H9 (cell line): ENCODE measurements at regions not wholly inside any gene's neighbourhood (a gene's known extent, or its start where the extent isn't known, plus 50 kb on each side); places are given as distances from the start of the nearest gene placed in this dataset.

Source experiments
- DNase-seq: peaks from one replicate; pipeline ENCODE4 v3.0.0-alpha.2; 2017
- H2AFZ ChIP-seq: one replicate; pipeline ENCODE4 v1.6.1; 2013; ENCODE audit warnings: mild to moderate bottlenecking, low read length, control low read depth, moderate library complexity
- H2AK5ac ChIP-seq: 2 replicates; pipeline ENCODE4 v1.6.1; 2013; ENCODE audit warnings: low read length, control low read depth, mixed read lengths; ENCODE audit not compliant: insufficient read length
- H2BK120ac ChIP-seq: one replicate; pipeline ENCODE4 v1.6.1; 2013; ENCODE audit warnings: low read depth, mild to moderate bottlenecking, low read length, control low read depth, inconsistent platforms; ENCODE audit not compliant: poor library complexity, severe bottlenecking
- H2BK12ac ChIP-seq: 2 replicates; pipeline ENCODE4 v1.6.1; 2013; ENCODE audit warnings: low read length, control low read depth, mixed read lengths, low read depth; ENCODE audit not compliant: insufficient read length
- H2BK15ac ChIP-seq: 2 replicates; pipeline ENCODE4 v1.6.1; 2013; ENCODE audit warnings: low read depth, low read length, control low read depth
- H2BK20ac ChIP-seq: one replicate; pipeline ENCODE4 v1.6.1; 2013; ENCODE audit warnings: low read depth, mild to moderate bottlenecking, low read length, control low read depth, inconsistent platforms; ENCODE audit not compliant: poor library complexity, severe bottlenecking
- H2BK5ac ChIP-seq: 2 replicates; pipeline ENCODE4 v1.6.1; 2013; ENCODE audit warnings: low read length, control low read depth, mixed read lengths; ENCODE audit not compliant: insufficient read length
- H3K14ac ChIP-seq: 2 replicates; pipeline ENCODE4 v1.6.1; 2013; ENCODE audit warnings: low read length, control low read depth; ENCODE audit not compliant: insufficient read depth
- H3K18ac ChIP-seq: 2 replicates; pipeline ENCODE4 v1.6.1; 2013; ENCODE audit warnings: low read depth, mild to moderate bottlenecking, mixed read lengths, low read length, control low read depth; ENCODE audit not compliant: insufficient read length
- H3K23ac ChIP-seq: 2 replicates; pipeline ENCODE4 v1.6.1; 2013; ENCODE audit warnings: low read length, control low read depth, mixed read lengths, low read depth; ENCODE audit not compliant: insufficient read length
- H3K23me2 ChIP-seq: 2 replicates; pipeline ENCODE4 v1.6.1; 2013; ENCODE audit warnings: low read depth, mild to moderate bottlenecking, mixed read lengths, low read length, control low read depth; ENCODE audit not compliant: insufficient read length, poor library complexity, severe bottlenecking
- H3K27ac ChIP-seq: 2 replicates; pipeline ENCODE4 v1.5.1; 2013; ENCODE audit warnings: low read length, control low read depth, mixed read lengths, low read depth; ENCODE audit not compliant: insufficient read length
- H3K27me3 ChIP-seq: 2 replicates; pipeline ENCODE4 v1.6.1; 2013; ENCODE audit warnings: low read length, control low read depth, inconsistent platforms; ENCODE audit not compliant: insufficient read depth
- H3K4ac ChIP-seq: 2 replicates; pipeline ENCODE4 v1.6.1; 2013; ENCODE audit warnings: low read depth, mild to moderate bottlenecking, control low read depth, inconsistent platforms, low read length, moderate library complexity
- H3K4me1 ChIP-seq: 2 replicates; pipeline ENCODE4 v1.6.1; 2013; ENCODE audit warnings: low read length, control low read depth, inconsistent platforms; ENCODE audit not compliant: insufficient read depth
- H3K4me2 ChIP-seq: 2 replicates; pipeline ENCODE4 v1.6.1; 2013; ENCODE audit warnings: low read length, control low read depth, mixed read lengths; ENCODE audit not compliant: insufficient read length, insufficient read depth
- H3K56ac ChIP-seq: 2 replicates; pipeline ENCODE4 v1.6.1; 2013; ENCODE audit warnings: low read depth, mild to moderate bottlenecking, mixed read lengths, low read length, control low read depth; ENCODE audit not compliant: insufficient read length
- H3K79me1 ChIP-seq: 2 replicates; pipeline ENCODE4 v1.6.1; 2013; ENCODE audit warnings: low read depth, mild to moderate bottlenecking, moderate library complexity, low read length, control low read depth, inconsistent platforms; ENCODE audit not compliant: insufficient read depth, poor library complexity, severe bottlenecking
- H3K79me2 ChIP-seq: 2 replicates; pipeline ENCODE4 v1.6.1; 2013; ENCODE audit warnings: low read length, control low read depth, inconsistent platforms; ENCODE audit not compliant: insufficient read depth
- H3K9ac ChIP-seq: 2 replicates; pipeline ENCODE4 v1.6.1; 2013; ENCODE audit warnings: low read length, control low read depth, mixed read lengths; ENCODE audit not compliant: insufficient read length; ENCODE audit errors: extremely low read depth
- H3K9me3 ChIP-seq: one replicate; pipeline ENCODE4 v1.6.1; 2013; ENCODE audit warnings: low read depth, low read length, inconsistent platforms; ENCODE audit not compliant: control insufficient read depth
- H3T11ph ChIP-seq: one replicate; pipeline ENCODE4 v1.6.1; 2013; ENCODE audit warnings: mild to moderate bottlenecking, low read length, control low read depth, inconsistent platforms
- H4K20me1 ChIP-seq: one replicate; pipeline ENCODE4 v1.6.1; 2013; ENCODE audit not compliant: control insufficient read depth, insufficient read length, insufficient read depth
- H4K5ac ChIP-seq: 2 replicates; pipeline ENCODE4 v1.6.1; 2013; ENCODE audit warnings: low read depth, mild to moderate bottlenecking, mixed read lengths, low read length, control low read depth; ENCODE audit not compliant: insufficient read length
- H4K8ac ChIP-seq: replicated peaks from 2 replicates; pipeline ENCODE4 v1.6.1; 2013; ENCODE audit warnings: low read length, control low read depth, mixed read lengths, low read depth; ENCODE audit not compliant: insufficient read length
- H4K91ac ChIP-seq: 2 replicates; pipeline ENCODE4 v1.6.1; 2013; ENCODE audit warnings: low read depth, mild to moderate bottlenecking, moderate library complexity, mixed read lengths, low read length, control low read depth; ENCODE audit not compliant: insufficient read length
- H3K27ac Mint-ChIP-seq, 3 experiments: 2 replicates in 2 of 3; 3 replicates in 1 of 3; pipeline ENCODE4 v1.8.0; 2020 to 2021; ENCODE audit warnings: mixed read lengths in 3 of 3, mild to moderate bottlenecking in 1 of 3, moderate library complexity in 1 of 3
- H3K27me3 Mint-ChIP-seq: 2 replicates; pipeline ENCODE4 v1.8.0; 2021; ENCODE audit warnings: low read depth, mild to moderate bottlenecking, moderate library complexity, mixed read lengths
- H3K36me3 Mint-ChIP-seq, 3 experiments: 2 replicates in 2 of 3; 3 replicates in 1 of 3; pipeline ENCODE4 v1.8.0; 2020 to 2021; ENCODE audit warnings: low read depth in 3 of 3, mixed read lengths in 3 of 3; ENCODE audit not compliant: insufficient read depth in 1 of 3
- H3K4me1 Mint-ChIP-seq, 2 experiments: 2 replicates each; pipeline ENCODE4 v1.8.0; 2020; ENCODE audit warnings: mixed read lengths in 2 of 2
- H3K4me3 Mint-ChIP-seq, 2 experiments: 2 replicates in 1 of 2; 3 replicates in 1 of 2; pipeline ENCODE4 v1.8.0; 2020 to 2021; ENCODE audit warnings: mild to moderate bottlenecking in 2 of 2, mixed read lengths in 2 of 2, moderate library complexity in 1 of 2
- H3K9me3 Mint-ChIP-seq, 2 experiments: 2 replicates in 1 of 2; 3 replicates in 1 of 2; pipeline ENCODE4 v1.8.0; 2020; ENCODE audit warnings: mild to moderate bottlenecking in 2 of 2, mixed read lengths in 2 of 2, moderate library complexity in 1 of 2
- WGBS: extraction: QIAGEN DNeasy Blood & Tissue Kit; methylation state at CpG from one replicate; pipeline ENCODE4 v1.1.7; 2013; ENCODE audit warnings: missing lambda C conversion rate, low lambda C conversion rate, mixed read lengths; ENCODE audit not compliant: insufficient read length; ENCODE audit errors: extremely low coverage; 5-methylcytosine and 5-hydroxymethylcytosine counted together
- TF ChIP-seq, protein P1 (sequence below): fragments of 200-600 bp; sonication (generic); conservative IDR thresholded peaks from 3 replicates; pipeline ENCODE4 v1.8.0; 2021; ENCODE audit warnings: antibody characterized with exemption, mild to moderate bottlenecking

DNA sequence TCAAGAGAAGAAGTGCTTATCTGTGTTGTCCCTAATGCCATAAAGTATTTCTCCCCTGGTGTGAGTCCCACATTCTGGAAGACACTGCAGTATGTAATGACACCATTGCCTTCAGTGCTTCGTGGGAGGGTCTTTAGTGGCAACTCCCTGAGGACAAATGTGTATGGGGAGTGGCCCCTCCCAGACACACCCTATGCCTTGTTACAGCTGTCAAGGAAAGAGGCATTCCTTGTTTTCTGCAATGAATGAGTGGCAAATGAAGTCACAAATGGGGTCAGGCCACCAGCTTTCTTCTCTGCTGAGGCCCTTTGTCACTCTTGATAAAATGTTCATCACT, 183.2 kb downstream of the FGFR2 start:
- Histone ChIP-seq H2BK120ac (no peak overlapping the region), H3K27me3 (no peaks in the 10 kb centered on the region), H3K4me1 (no peaks in the 10 kb centered on the region), H2BK5ac (no peak overlapping the region), H3K79me1 (no peaks in the 10 kb centered on the region), H3T11ph (no peak overlapping the region), H3K14ac (no peak overlapping the region), H2AK5ac (no peak overlapping the region), H2BK12ac (no peak overlapping the region), H3K23me2 (no peaks in the 10 kb centered on the region), H3K27ac (no peak overlapping the region), H3K18ac (no peak overlapping the region), H3K23ac (no peak overlapping the region), H2BK15ac (no peak overlapping the region), H4K20me1 (no peaks in the 10 kb centered on the region), H3K4me2 (no peak overlapping the region), H4K8ac (no peak overlapping the region), H4K91ac (no peak overlapping the region), H3K56ac (no peak overlapping the region), H3K79me2 (no peaks in the 10 kb centered on the region), H4K5ac (no peak overlapping the region), H2BK20ac (no peak overlapping the region), H3K4ac (no peak overlapping the region), H3K9ac (no peak overlapping the region), H2AFZ (no peak overlapping the region), H3K9me3 (no peaks in the 10 kb centered on the region)
- no peak for DNase-seq
- no peak overlapping the region for H3K4me3 Mint-ChIP-seq
- 0 out of 2 replicates have a peak, but pooled peaks cover 2% of the 10 kb centered on the region for H3K27me3 Mint-ChIP-seq
- H3K36me3 Mint-ChIP-seq: peaks cover 0 to 9% (median 3%) of the 10 kb centered on the region in 3 experiments; a peak in 2 of 7 replicates
- H3K27ac Mint-ChIP-seq: no peak overlapping the region
- TF ChIP-seq, protein P1, sequence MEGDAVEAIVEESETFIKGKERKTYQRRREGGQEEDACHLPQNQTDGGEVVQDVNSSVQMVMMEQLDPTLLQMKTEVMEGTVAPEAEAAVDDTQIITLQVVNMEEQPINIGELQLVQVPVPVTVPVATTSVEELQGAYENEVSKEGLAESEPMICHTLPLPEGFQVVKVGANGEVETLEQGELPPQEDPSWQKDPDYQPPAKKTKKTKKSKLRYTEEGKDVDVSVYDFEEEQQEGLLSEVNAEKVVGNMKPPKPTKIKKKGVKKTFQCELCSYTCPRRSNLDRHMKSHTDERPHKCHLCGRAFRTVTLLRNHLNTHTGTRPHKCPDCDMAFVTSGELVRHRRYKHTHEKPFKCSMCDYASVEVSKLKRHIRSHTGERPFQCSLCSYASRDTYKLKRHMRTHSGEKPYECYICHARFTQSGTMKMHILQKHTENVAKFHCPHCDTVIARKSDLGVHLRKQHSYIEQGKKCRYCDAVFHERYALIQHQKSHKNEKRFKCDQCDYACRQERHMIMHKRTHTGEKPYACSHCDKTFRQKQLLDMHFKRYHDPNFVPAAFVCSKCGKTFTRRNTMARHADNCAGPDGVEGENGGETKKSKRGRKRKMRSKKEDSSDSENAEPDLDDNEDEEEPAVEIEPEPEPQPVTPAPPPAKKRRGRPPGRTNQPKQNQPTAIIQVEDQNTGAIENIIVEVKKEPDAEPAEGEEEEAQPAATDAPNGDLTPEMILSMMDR: no peak
- H3K4me1 Mint-ChIP-seq: peaks cover under 1 to 8% of the 10 kb centered on the region in 2 experiments; a peak in 2 of 4 replicates
- H3K9me3 Mint-ChIP-seq: peaks cover 7 to 8% of the 10 kb centered on the region in 2 experiments; a peak in 3 of 5 replicates
- WGBS: no CpG with 5 or more reads among the region's 1 CpG
